ENCODE measurements at regions not wholly inside any gene's neighbourhood (a gene's known extent, or its start where the extent isn't known, plus 50 kb on each side); places are given as distances from the start of the nearest gene placed in this dataset.

- no peak for TF ChIP-seq CTCF (IDR thresholded peaks at IDR 0.05)
- no peak for TF ChIP-seq POLR2A (IDR thresholded peaks at IDR 0.05)
These were observed 228.6 kb upstream of the BCOR start for GRCh38 chrX:40326186-40326965.

Measured in transverse colon (tissue), 3 donors.